Mesenchymal stem cell (in vitro differentiated cells and primary cell): ENCODE measurements at regions not wholly inside any gene's neighbourhood (a gene's known extent, or its start where the extent isn't known, plus 50 kb on each side); places are given as distances from the start of the nearest gene placed in this dataset.

Experiments used
- DNase-seq: peaks from one replicate; pipeline ENCODE4 v3.0.0-alpha.2; 2013
- H2AFZ ChIP-seq: one replicate; pipeline ENCODE4 v1.6.1; 2013; ENCODE audit warnings: low read depth, mild to moderate bottlenecking, control low read depth, inconsistent platforms, low read length, moderate library complexity
- H2AK5ac ChIP-seq: 2 replicates; pipeline ENCODE4 v1.6.1; 2013; ENCODE audit warnings: low read length, moderate library complexity, mild to moderate bottlenecking, inconsistent platforms; ENCODE audit not compliant: severe bottlenecking
- H2BK120ac ChIP-seq: one replicate; pipeline ENCODE4 v1.6.1; 2013; ENCODE audit warnings: low read depth, mild to moderate bottlenecking, inconsistent platforms, low read length, moderate library complexity
- H2BK12ac ChIP-seq, 2 experiments: one replicate each; pipeline ENCODE4 v1.6.1; 2013; ENCODE audit warnings: inconsistent platforms in 2 of 2, low read length in 2 of 2, mild to moderate bottlenecking in 2 of 2, moderate library complexity in 2 of 2, control low read depth in 1 of 2
- H2BK15ac ChIP-seq: one replicate; pipeline ENCODE4 v1.6.1; 2013; ENCODE audit warnings: mild to moderate bottlenecking, low read depth, inconsistent platforms; ENCODE audit not compliant: poor library complexity, severe bottlenecking
- H2BK5ac ChIP-seq: 2 replicates; pipeline ENCODE4 v1.6.1; 2013; ENCODE audit warnings: low read depth, mild to moderate bottlenecking, low read length, control low read depth, inconsistent platforms; ENCODE audit not compliant: poor library complexity, severe bottlenecking
- H3K14ac ChIP-seq, 2 experiments: one replicate each; pipeline ENCODE4 v1.6.1; 2013; ENCODE audit warnings: inconsistent platforms in 2 of 2, low read length in 2 of 2, control low read depth in 1 of 2, mild to moderate bottlenecking in 1 of 2, moderate library complexity in 1 of 2
- H3K18ac ChIP-seq, 2 experiments: one replicate each; pipeline ENCODE4 v1.6.1; 2013; ENCODE audit warnings: inconsistent platforms in 2 of 2, low read length in 2 of 2, control low read depth in 1 of 2, low read depth in 1 of 2, mild to moderate bottlenecking in 1 of 2
- H3K23ac ChIP-seq, 2 experiments: one replicate each; pipeline ENCODE4 v1.6.1; 2013; ENCODE audit warnings: inconsistent platforms in 2 of 2, low read length in 2 of 2, mild to moderate bottlenecking in 2 of 2, moderate library complexity in 2 of 2, control low read depth in 1 of 2
- H3K27ac ChIP-seq: 2 replicates; pipeline ENCODE4 v1.5.1; 2013; ENCODE audit warnings: mild to moderate bottlenecking, moderate library complexity, low read length, control low read depth, inconsistent platforms; ENCODE audit not compliant: poor library complexity, severe bottlenecking
- H3K27me3 ChIP-seq, 2 experiments: 2 replicates each; pipeline versions ENCODE4 v1.6.1 to v1.7.0; 2013; ENCODE audit warnings: low read length in 2 of 2, mild to moderate bottlenecking in 2 of 2, moderate library complexity in 2 of 2, control low read depth in 1 of 2, inconsistent platforms in 1 of 2; ENCODE audit not compliant: control insufficient read depth in 1 of 2, insufficient read depth in 1 of 2
- H3K36me3 ChIP-seq, 2 experiments: 2 replicates each; pipeline versions ENCODE4 v1.6.1 to v1.7.0; 2013; ENCODE audit warnings: low read length in 2 of 2, control low read depth in 1 of 2, inconsistent platforms in 1 of 2, low read depth in 1 of 2, mild to moderate bottlenecking in 1 of 2; ENCODE audit not compliant: insufficient read depth in 2 of 2, control insufficient read depth in 1 of 2
- H3K4ac ChIP-seq, 2 experiments: one replicate each; pipeline ENCODE4 v1.6.1; 2013; ENCODE audit warnings: inconsistent platforms in 2 of 2, low read length in 2 of 2, mild to moderate bottlenecking in 2 of 2, moderate library complexity in 2 of 2, control low read depth in 1 of 2, low read depth in 1 of 2
- H3K4me1 ChIP-seq: 2 replicates; pipeline ENCODE4 v1.6.1; 2013; ENCODE audit warnings: low read depth, low read length, control low read depth; ENCODE audit not compliant: control insufficient read depth, insufficient read depth
- H3K4me2 ChIP-seq: 2 replicates; pipeline ENCODE4 v1.6.1; 2013; ENCODE audit warnings: low read length, mild to moderate bottlenecking, inconsistent platforms; ENCODE audit not compliant: poor library complexity, severe bottlenecking
- H3K4me3 ChIP-seq, 2 experiments: 2 replicates each; pipeline versions ENCODE4 v1.5.1 to v1.7.0; 2013; ENCODE audit warnings: low read length in 2 of 2, mild to moderate bottlenecking in 2 of 2, control low read depth in 1 of 2, low read depth in 1 of 2; ENCODE audit not compliant: insufficient read depth in 1 of 2
- H3K79me1 ChIP-seq: replicated peaks from 2 replicates; pipeline ENCODE4 v1.6.1; 2013; ENCODE audit warnings: mild to moderate bottlenecking, control low read depth, low read length, inconsistent platforms; ENCODE audit not compliant: poor library complexity, severe bottlenecking
- H3K9ac ChIP-seq: 2 replicates; pipeline ENCODE4 v1.7.0; 2013; ENCODE audit warnings: mild to moderate bottlenecking, low read length, moderate library complexity
- H3K9me3 ChIP-seq: 2 replicates; pipeline ENCODE4 v1.7.0; 2013; ENCODE audit warnings: mild to moderate bottlenecking, low read length; ENCODE audit not compliant: control insufficient read depth
- H4K8ac ChIP-seq: one replicate; pipeline ENCODE4 v1.6.1; 2013; ENCODE audit warnings: inconsistent platforms, mild to moderate bottlenecking, low read length, moderate library complexity
- H4K91ac ChIP-seq: one replicate; pipeline ENCODE4 v1.6.1; 2013; ENCODE audit warnings: mild to moderate bottlenecking, low read length, inconsistent platforms
- WGBS: methylation state at CpG from one replicate; pipeline ENCODE4 v1.1.7; 2013; ENCODE audit warnings: mixed read lengths; 5-methylcytosine and 5-hydroxymethylcytosine counted together

DNA sequence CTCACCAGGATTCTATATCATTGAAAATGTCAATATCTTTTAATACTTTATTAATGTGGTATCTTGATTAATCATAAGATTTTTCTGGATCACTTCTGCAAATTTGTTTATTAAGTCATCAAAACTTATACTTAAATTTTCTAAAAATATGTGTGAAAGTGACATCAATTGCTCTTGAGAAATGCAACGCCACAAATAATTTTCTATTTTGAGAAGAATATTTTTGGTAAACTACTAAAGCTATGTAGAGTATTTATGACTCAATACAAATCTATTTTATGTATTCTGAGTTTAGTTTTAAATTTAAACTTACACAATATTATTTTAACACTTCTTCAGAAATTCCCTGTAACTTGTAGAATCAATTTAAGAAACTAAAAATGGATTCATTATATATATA lies 263.3 kb downstream of the RASSF9 start:
- Histone ChIP-seq H3K14ac (no peak overlapping the region), H2AFZ (no peak overlapping the region), H3K23ac (no peak overlapping the region), H3K9ac (no peak overlapping the region), H2BK15ac (no peak overlapping the region), H3K4me3 (no peak overlapping the region), H3K4me2 (no peak overlapping the region), H3K4me1 (peaks cover 2% of the 10 kb centered on the region), H3K36me3 (no peaks in the 10 kb centered on the region), H3K4ac (no peak overlapping the region), H4K91ac (no peak overlapping the region), H3K79me1 (no peaks in the 10 kb centered on the region), H2BK5ac (no peak overlapping the region), H2BK120ac (no peak overlapping the region), H3K27ac (no peak overlapping the region), H4K8ac (no peak overlapping the region), H3K18ac (no peak overlapping the region), H3K9me3 (no peaks in the 10 kb centered on the region), H3K27me3 (no peaks in the 10 kb centered on the region), H2AK5ac (no peak overlapping the region), H2BK12ac (no peak overlapping the region)
- no CpG with 5 or more reads among the region's 1 CpG for WGBS
- DNase-seq = no peak

DNA sequence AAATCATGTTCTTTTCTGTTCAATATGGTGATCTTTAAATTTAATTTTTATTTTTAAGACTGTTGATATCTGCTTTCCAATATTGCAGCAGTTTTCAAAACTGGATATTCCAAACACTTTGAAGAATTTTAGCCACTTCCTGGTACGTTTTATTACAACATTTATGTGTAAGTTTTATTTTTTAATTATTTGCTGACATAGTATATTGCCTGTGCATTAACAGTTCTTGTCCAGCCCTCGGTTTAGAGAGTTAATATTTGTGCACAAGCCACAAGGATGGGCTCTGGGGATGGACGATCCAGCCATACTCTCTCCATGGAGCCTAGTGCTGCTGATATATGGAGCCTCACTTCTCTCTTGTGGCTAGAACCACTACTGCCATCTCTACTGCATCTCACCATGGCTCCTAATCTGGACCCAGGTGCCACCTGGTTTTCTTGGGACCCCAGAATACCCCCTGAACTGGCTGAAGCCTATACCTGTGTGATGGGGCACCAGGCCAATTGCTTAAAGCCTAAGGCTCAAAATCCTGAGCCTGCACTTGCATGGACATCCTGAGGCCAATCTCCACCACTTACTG lies 262.5 kb downstream of the RASSF9 start:
- 88% methylated on average over 2 of the region's 3 CpGs for WGBS
- no peak overlapping the region for H3K9ac ChIP-seq
- H3K4me2 ChIP-seq = no peak overlapping the region
- peaks cover 2% of the 10 kb centered on the region for H3K4me1 ChIP-seq
- no peaks in the 10 kb centered on the region for H3K9me3 ChIP-seq
- H3K23ac ChIP-seq = no peak overlapping the region
- H3K14ac ChIP-seq = no peak overlapping the region
- no peak overlapping the region for H2AK5ac ChIP-seq
- no peak overlapping the region for H2BK120ac ChIP-seq
- no peaks in the 10 kb centered on the region for H3K79me1 ChIP-seq
- no peak overlapping the region for H3K4ac ChIP-seq
- H3K18ac ChIP-seq = no peak overlapping the region
- no peak overlapping the region for H2BK12ac ChIP-seq
- no peak overlapping the region for H4K8ac ChIP-seq
- H3K4me3 ChIP-seq = no peak overlapping the region
- H4K91ac ChIP-seq = no peak overlapping the region
- no peaks in the 10 kb centered on the region for H3K36me3 ChIP-seq
- H3K27ac ChIP-seq = no peak overlapping the region
- DNase-seq = no peak
- H2BK15ac ChIP-seq = no peak overlapping the region
- no peak overlapping the region for H2BK5ac ChIP-seq
- no peaks in the 10 kb centered on the region for H3K27me3 ChIP-seq
- H2AFZ ChIP-seq = no peak overlapping the region

DNA sequence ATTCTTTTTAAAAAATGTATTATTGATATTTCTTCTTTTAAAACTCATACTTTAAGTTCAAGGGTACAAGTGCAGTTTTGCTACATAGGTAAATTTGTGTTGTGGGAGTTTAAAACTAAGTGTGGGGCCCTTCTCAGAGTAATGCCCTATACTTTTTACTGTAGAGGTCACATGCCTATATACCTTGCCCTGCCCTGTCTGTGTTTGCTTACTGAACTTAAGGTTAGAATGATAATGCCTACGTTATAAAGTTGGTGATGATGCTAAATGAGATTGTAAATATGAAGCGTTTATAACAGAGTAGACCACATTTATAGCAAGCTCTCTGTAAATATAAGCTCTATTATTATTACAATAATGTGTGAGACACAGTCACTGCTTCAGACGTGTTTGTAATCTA lies 261.9 kb downstream of the RASSF9 start:
- H3K9ac ChIP-seq = no peak overlapping the region
- 100% methylated on average over 1 of the region's 3 CpGs for WGBS

DNA sequence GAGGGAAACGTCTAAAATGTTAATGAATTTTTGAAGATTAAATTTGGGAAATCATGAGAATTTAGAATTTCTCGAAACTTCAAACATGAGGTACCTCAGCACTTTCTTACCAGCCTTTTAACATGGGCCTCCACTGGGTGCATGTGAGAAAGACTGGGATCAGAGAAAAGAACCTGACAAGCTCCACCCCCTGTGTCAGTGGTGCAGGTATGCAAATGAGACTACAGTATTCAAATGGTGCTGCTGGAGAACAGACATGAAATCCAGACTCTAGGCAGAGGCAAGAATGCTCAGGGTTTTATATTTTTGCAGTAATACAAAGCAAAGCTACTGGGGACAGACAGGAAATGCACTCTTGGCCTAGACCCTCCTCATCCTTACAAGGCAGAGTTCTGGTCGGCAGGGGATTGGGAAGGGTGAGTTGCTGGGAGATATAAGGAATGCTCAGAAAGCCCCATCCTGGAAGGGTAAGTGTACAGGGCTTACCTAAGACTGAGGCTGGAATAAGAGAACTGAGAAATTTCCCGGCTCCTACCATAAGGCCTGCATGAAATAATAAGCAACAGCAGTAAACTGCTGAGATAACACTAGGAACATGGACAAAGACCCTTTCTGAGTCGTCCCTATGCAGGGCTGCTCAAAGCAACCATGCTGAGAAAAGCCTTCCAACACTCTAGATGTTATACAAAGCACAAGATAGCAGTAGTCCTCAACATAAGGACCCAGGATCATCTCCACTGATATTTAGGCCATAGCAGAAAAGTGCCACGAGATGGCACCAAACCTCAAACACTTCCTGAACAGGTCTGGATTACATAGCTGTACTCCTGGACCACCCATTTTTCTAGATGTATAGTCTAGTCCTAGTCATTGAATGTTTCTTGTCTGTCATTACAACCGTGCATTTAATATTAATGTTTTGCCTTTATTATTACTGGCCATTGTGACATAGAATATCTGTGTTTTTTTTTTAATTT lies 260.8 kb downstream of the RASSF9 start:
- Histone ChIP-seq H3K4ac (no peak overlapping the region), H3K79me1 (no peaks in the 10 kb centered on the region), H3K18ac (no peak overlapping the region), H3K23ac (no peak overlapping the region), H3K4me3 (no peak overlapping the region), H4K91ac (no peak overlapping the region), H2BK5ac (no peak overlapping the region), H4K8ac (no peak overlapping the region), H3K9ac (no peak overlapping the region), H3K36me3 (no peaks in the 10 kb centered on the region), H3K27me3 (no peaks in the 10 kb centered on the region), H3K14ac (no peak overlapping the region), H3K4me2 (no peak overlapping the region), H2AFZ (no peak overlapping the region), H2BK120ac (no peak overlapping the region), H2BK12ac (no peak overlapping the region), H3K9me3 (no peaks in the 10 kb centered on the region), H2AK5ac (no peak overlapping the region), H3K27ac (no peak overlapping the region), H3K4me1 (peaks cover 2% of the 10 kb centered on the region), H2BK15ac (no peak overlapping the region)
- 41% methylated on average over 5 of the region's 7 CpGs for WGBS
- peak; percentile 69 for DNase-seq

More for the DNA sequence above, 261.9 kb downstream of the RASSF9 start:
- Histone ChIP-seq H2BK120ac (no peak overlapping the region), H2BK12ac (no peak overlapping the region), H3K27ac (no peak overlapping the region), H2BK5ac (no peak overlapping the region), H2AFZ (no peak overlapping the region), H3K27me3 (no peaks in the 10 kb centered on the region), H3K79me1 (no peaks in the 10 kb centered on the region), H3K18ac (no peak overlapping the region), H3K4me2 (no peak overlapping the region), H2BK15ac (no peak overlapping the region), H4K91ac (no peak overlapping the region), H3K4me3 (no peak overlapping the region), H2AK5ac (no peak overlapping the region), H3K9me3 (no peaks in the 10 kb centered on the region), H3K4me1 (peaks cover 2% of the 10 kb centered on the region), H3K23ac (no peak overlapping the region), H3K36me3 (no peaks in the 10 kb centered on the region), H4K8ac (no peak overlapping the region), H3K4ac (no peak overlapping the region), H3K14ac (no peak overlapping the region)
- DNase-seq = no peak
